ENCODE measurements at regions not wholly inside any gene's neighbourhood (a gene's known extent, or its start where the extent isn't known, plus 50 kb on each side); places are given as distances from the start of the nearest gene placed in this dataset.

GRCh38 chr4:128349921-128350320 lies 62.3 kb upstream of the PGRMC2 start:
- intact Hi-C loops (cut with DNase I) = no loop called here
- DNase-seq = no peak

DNA sequence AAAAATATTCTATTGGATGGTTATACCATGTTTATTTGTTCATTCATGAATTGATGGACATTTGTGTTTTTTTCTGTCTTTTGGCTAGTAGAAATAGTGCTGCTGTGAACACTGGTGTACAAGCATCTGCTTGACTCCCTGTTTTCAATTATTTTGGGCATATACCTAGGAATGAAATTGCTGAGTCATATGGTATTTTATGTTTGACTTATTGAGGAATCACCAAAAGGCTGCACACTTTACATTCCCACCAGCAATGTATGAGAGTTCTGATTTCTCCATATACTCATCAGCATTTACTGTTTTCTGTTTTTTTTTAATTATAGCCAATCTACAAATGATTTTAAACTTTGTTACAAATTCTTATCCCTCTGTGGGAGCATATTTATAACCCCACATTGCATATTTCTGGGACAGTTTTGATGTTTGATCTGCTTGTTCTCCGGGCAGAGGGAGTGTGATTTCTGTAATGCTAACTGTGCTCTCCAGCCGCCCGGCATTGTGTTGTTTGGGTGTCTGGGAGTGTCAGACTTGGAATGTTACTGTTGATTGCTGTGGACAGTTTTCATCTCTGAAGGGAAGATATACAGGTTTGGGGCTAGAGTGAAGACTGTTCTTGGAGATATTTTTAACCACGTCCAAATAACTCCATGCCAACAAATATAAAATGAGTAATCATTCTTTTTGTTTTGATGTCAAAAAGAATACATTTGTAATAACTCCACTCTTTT lies 60.5 kb upstream of the PGRMC2 start:
- intact Hi-C loops (cut with DNase I) = no loop called here
- DNase-seq = no peak

GRCh38 chr4:128347175-128347868 lies 59.7 kb upstream of the PGRMC2 start:
- intact Hi-C loops (cut with DNase I) = no loop called here
- DNase-seq = no peak

GRCh38 chr4:128346054-128346716 lies 58.6 kb upstream of the PGRMC2 start:
- intact Hi-C loops (cut with DNase I) = no loop called here
- no peak for DNase-seq

DNA sequence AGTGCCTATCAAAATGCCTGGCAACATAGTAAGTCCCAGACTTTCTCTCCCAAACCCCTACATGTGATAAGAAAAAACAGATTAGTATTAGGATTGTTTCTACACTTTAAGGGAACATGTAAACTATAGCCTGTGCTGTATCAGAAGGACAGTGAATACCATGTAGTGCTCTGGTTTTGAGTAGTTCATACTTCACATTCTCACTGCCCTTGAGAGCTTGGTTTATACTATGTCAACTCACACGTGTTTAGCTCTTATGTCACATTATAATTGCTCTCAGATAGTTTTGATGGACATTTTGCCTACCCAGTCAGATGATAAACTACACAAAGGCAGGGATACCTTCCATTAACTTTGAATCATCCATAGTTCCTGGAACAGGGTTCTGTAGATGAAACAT lies 58.0 kb upstream of the PGRMC2 start:
- intact Hi-C loops (cut with DNase I) = no loop called here
- no peak for DNase-seq

DNA sequence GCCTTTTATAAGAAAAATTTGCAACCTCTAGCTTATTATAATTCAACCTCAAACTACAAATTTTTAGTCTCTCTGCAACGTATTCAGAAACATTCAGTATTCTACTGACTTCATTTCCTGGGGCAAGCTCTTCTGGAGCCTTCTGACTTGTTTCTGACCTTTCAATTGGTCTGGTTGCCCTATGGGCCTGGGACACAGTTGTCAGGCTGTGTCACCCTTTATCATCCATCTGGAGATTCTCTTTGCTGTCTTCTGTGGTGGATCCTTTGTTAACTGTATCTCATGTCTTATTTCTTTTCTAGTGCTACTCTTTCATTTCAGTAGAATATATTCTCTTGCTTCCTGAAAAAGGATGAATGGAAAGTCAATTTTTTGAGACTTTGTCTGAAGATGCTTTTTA lies 55.1 kb upstream of the PGRMC2 start:
- intact Hi-C loops (cut with DNase I) = no loop called here
- DNase-seq = no peak

GRCh38 chr4:128341634-128342033 lies 54.0 kb upstream of the PGRMC2 start:
- DNase-seq = no peak

DNA sequence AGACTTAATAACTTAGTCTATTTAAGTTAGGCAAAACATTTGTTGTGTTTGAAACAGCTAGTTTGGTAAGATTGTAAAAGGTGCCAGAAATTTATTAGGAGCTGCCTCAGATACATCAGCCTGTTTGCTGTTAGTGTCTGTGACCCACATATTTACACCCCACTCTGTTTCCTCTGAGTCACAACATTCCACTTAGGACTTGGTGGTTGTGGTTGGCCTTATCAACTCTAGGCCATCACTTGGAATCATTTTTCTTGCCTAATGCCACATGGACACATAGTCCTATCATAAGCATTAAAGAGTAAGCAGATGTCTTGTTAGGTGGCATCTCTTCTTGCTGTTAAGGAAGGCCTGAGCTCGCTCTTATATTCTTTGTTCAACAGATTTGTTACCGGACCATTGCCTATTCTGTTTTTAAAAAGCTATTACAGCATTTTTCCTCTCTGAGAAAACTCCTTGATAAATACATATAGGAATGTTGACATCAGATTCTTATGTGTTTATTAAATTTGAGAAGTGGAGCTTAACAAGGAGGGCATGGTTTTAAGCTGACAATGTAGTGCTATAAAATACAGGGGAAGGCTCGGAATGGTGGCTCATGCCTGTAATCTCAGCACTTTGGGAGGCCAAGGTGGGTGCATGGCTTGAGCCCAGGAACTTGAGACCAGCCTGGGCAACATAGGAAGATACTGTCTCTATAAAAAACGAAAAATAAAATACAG lies 51.2 kb upstream of the PGRMC2 start:
- intact Hi-C loops (cut with DNase I) = no loop called here
- no peak for DNase-seq

More at GRCh38 chr4:128341634-128342033, 54.0 kb upstream of the PGRMC2 start:
- intact Hi-C loops (cut with DNase I) = no loop called here

- DNase-seq = no peak
- intact Hi-C loops (cut with DNase I) = no loop called here
Observed at GRCh38 chr4:128337863-128338262, 50.2 kb upstream of the PGRMC2 start.
